H1 (cell line): ENCODE measurements at regions not wholly inside any gene's neighbourhood (a gene's known extent, or its start where the extent isn't known, plus 50 kb on each side); places are given as distances from the start of the nearest gene placed in this dataset.

Source experiments
- CTCF ChIA-PET: fragments of 300-600 bp; sonication (Branson Sonifier 250); formaldehyde crosslinking; loops from one replicate; lab custom pipeline; 2021; ENCODE audit not compliant: partially characterized antibody; lab: Charles Lee
- POLR2A ChIA-PET: fragments of 300-600 bp; sonication (Branson Sonifier 250); formaldehyde crosslinking; loops from one replicate; lab custom pipeline; 2021; ENCODE audit warnings: inconsistent platforms; ENCODE audit not compliant: partially characterized antibody; lab: Charles Lee
- DNase-seq, 2 experiments: peaks; one replicate each; pipeline versions ENCODE4 v3.0.0 to v3.0.0-alpha.2; 2010 to 2022; ENCODE audit warnings: low spot score in 2 of 2, low read depth in 1 of 2, mixed read lengths in 1 of 2
- FAIRE-seq: peaks from 2 replicates; lab custom pipeline; 2011; peaks lifted over from hg19 to GRCh38; lab: Jason Lieb, UNC
- H2AFZ ChIP-seq: 2 replicates; pipeline ENCODE4 v1.8.1; 2012; ENCODE audit warnings: low read length, inconsistent platforms
- H2AK5ac ChIP-seq: 2 replicates; pipeline ENCODE4 v1.6.1; 2013; ENCODE audit warnings: low read depth, low read length
- H2BK120ac ChIP-seq: replicated peaks from 2 replicates; pipeline ENCODE3; 2013; ENCODE audit warnings: low read depth, low read length, inconsistent platforms
- H2BK12ac ChIP-seq: 2 replicates; pipeline ENCODE4 v1.6.1; 2013; ENCODE audit warnings: low read depth, low read length
- H2BK15ac ChIP-seq: 2 replicates; pipeline ENCODE4 v1.6.1; 2013; ENCODE audit warnings: low read length
- H2BK20ac ChIP-seq: 2 replicates; pipeline ENCODE4 v1.6.1; 2013; ENCODE audit warnings: low read length
- H2BK5ac ChIP-seq: 2 replicates; pipeline ENCODE4 v1.6.1; 2013; ENCODE audit warnings: low read depth, low read length
- H3K14ac ChIP-seq: 2 replicates; pipeline ENCODE4 v1.6.1; 2013; ENCODE audit warnings: inconsistent platforms; ENCODE audit not compliant: insufficient read length
- H3K18ac ChIP-seq: 2 replicates; pipeline ENCODE4 v1.6.1; 2013; ENCODE audit warnings: low read length; ENCODE audit errors: extremely low read depth
- H3K23ac ChIP-seq: 2 replicates; pipeline ENCODE4 v1.6.1; 2013; ENCODE audit warnings: inconsistent platforms; ENCODE audit not compliant: insufficient read length
- H3K23me2 ChIP-seq: 2 replicates; pipeline ENCODE4 v1.6.1; 2013; ENCODE audit warnings: low read depth, low read length
- H3K27ac ChIP-seq: 2 replicates; pipeline ENCODE4 v1.6.1; 2011; ENCODE audit warnings: low read depth, low read length, inconsistent platforms
- H3K27me3 ChIP-seq, 4 experiments: replicated peaks in 1 of 4; 1 replicate in 1 of 4; 2 replicates in 3 of 4; pipeline versions ENCODE4 v1.6.1 to v1.8.1; 2011 to 2013; ENCODE audit warnings: low read length in 3 of 4, mild to moderate bottlenecking in 3 of 4, inconsistent platforms in 2 of 4, mixed read lengths in 2 of 4, moderate library complexity in 1 of 4; ENCODE audit not compliant: control insufficient read depth in 3 of 4, insufficient read depth in 3 of 4; ENCODE audit errors: extremely low read depth in 1 of 4
- H3K36me3 ChIP-seq, 4 experiments: 2 replicates each; pipeline versions ENCODE4 v1.6.1 to v1.8.1; 2011 to 2013; ENCODE audit warnings: mild to moderate bottlenecking in 4 of 4, low read length in 3 of 4, moderate library complexity in 2 of 4, control low read depth in 1 of 4, inconsistent platforms in 1 of 4; ENCODE audit not compliant: insufficient read depth in 4 of 4, control insufficient read depth in 2 of 4
- H3K4ac ChIP-seq: replicated peaks from 2 replicates; pipeline ENCODE3; 2013; ENCODE audit warnings: low read length, low read depth, mixed read lengths, inconsistent platforms; ENCODE audit not compliant: insufficient read length
- H3K4me1 ChIP-seq, 4 experiments: replicated peaks in 1 of 4; 1 replicate in 1 of 4; 2 replicates in 3 of 4; pipeline versions ENCODE4 v1.6.1 to v1.8.1; 2011 to 2013; ENCODE audit warnings: low read length in 3 of 4, inconsistent platforms in 2 of 4, mixed read lengths in 1 of 4; ENCODE audit not compliant: insufficient read depth in 4 of 4, control insufficient read depth in 3 of 4
- H3K4me2 ChIP-seq, 2 experiments: 2 replicates each; pipeline versions ENCODE4 v1.6.1 to v1.8.1; 2011 to 2013; ENCODE audit warnings: low read depth in 2 of 2, low read length in 2 of 2, control low read depth in 1 of 2, inconsistent platforms in 1 of 2, mild to moderate bottlenecking in 1 of 2; ENCODE audit not compliant: insufficient read depth in 1 of 2
- H3K4me3 ChIP-seq, 4 experiments: fragments of 200-600, 300-600 bp in 1 of 4; sonication (generic), shearing (Covaris generic), sonication (Bioruptor Twin) in 1 of 4; 2 replicates each; pipeline versions ENCODE4 v1.5.1 to v1.8.1; 2011 to 2016; ENCODE audit warnings: low read length in 4 of 4, low read depth in 3 of 4, control low read depth in 2 of 4, inconsistent platforms in 2 of 4, mild to moderate bottlenecking in 2 of 4, mixed read lengths in 1 of 4, moderate library complexity in 1 of 4; ENCODE audit not compliant: insufficient read depth in 2 of 4; ENCODE audit errors: extremely low read depth in 1 of 4
- H3K56ac ChIP-seq: replicated peaks from 2 replicates; pipeline ENCODE3; 2013; ENCODE audit warnings: low read depth, mild to moderate bottlenecking, mixed read lengths, low read length, inconsistent platforms; ENCODE audit not compliant: insufficient read length
- H3K79me1 ChIP-seq: 2 replicates; pipeline ENCODE4 v1.6.1; 2013; ENCODE audit warnings: low read depth, low read length, control low read depth
- H3K79me2 ChIP-seq, 2 experiments: 2 replicates each; pipeline versions ENCODE4 v1.6.1 to v1.8.1; 2012 to 2013; ENCODE audit warnings: low read length in 2 of 2, mild to moderate bottlenecking in 2 of 2, inconsistent platforms in 1 of 2; ENCODE audit not compliant: insufficient read depth in 2 of 2, control insufficient read depth in 1 of 2
- H3K9ac ChIP-seq, 4 experiments: replicated peaks in 1 of 4; 1 replicate in 1 of 4; 2 replicates in 3 of 4; pipeline versions ENCODE4 v1.6.1 to v1.8.1; 2011 to 2013; ENCODE audit warnings: low read depth in 3 of 4, low read length in 3 of 4, control low read depth in 2 of 4, mild to moderate bottlenecking in 2 of 4, moderate library complexity in 2 of 4, inconsistent platforms in 1 of 4; ENCODE audit errors: extremely low read depth in 1 of 4
- H3K9me3 ChIP-seq, 2 experiments: 2 replicates each; pipeline versions ENCODE4 v1.6.1 to v1.8.1; 2012 to 2013; ENCODE audit warnings: mild to moderate bottlenecking in 2 of 2, moderate library complexity in 2 of 2, control low read depth in 1 of 2, inconsistent platforms in 1 of 2, low read depth in 1 of 2, low read length in 1 of 2, mixed read lengths in 1 of 2; ENCODE audit not compliant: insufficient read depth in 2 of 2
- H4K20me1 ChIP-seq, 2 experiments: replicated peaks in 1 of 2; 2 replicates each; pipeline versions ENCODE3 to v1.8.1; 2011 to 2013; ENCODE audit warnings: inconsistent platforms in 2 of 2, low read length in 2 of 2, mild to moderate bottlenecking in 1 of 2; ENCODE audit not compliant: insufficient read depth in 2 of 2, control insufficient read depth in 1 of 2
- H4K5ac ChIP-seq: 2 replicates; pipeline ENCODE4 v1.6.1; 2013; ENCODE audit warnings: low read length, low read depth, mixed read lengths, inconsistent platforms; ENCODE audit not compliant: insufficient read length
- H4K8ac ChIP-seq: 2 replicates; pipeline ENCODE4 v1.8.0; 2013; ENCODE audit warnings: mild to moderate bottlenecking, moderate library complexity, low read length, inconsistent platforms; ENCODE audit not compliant: insufficient read depth; ENCODE audit errors: extremely low read depth
- H4K91ac ChIP-seq: replicated peaks from 2 replicates; pipeline ENCODE3; 2013; ENCODE audit warnings: low read length, mixed read lengths, inconsistent platforms; ENCODE audit not compliant: insufficient read length
- CBX8 ChIP-seq: fragments of 300-800, 300-1000 bp; sonication (generic); IDR thresholded peaks from 2 replicates; pipeline ENCODE4 v1.7.1; 2016; ENCODE audit warnings: low read depth, low read length, borderline replicate concordance
- WGBS, 2 experiments: shearing (Covaris generic) in 1 of 2; methylation state at CpG; one replicate each; pipeline versions ENCODE4 v1.1.6 to v1.1.7; 2013 to 2015; ENCODE audit warnings: low lambda C conversion rate in 2 of 2, mixed read lengths in 2 of 2, inconsistent platforms in 1 of 2, low coverage in 1 of 2, missing lambda C conversion rate in 1 of 2; ENCODE audit not compliant: insufficient replicate concordance in 2 of 2, insufficient coverage in 1 of 2, insufficient read length in 1 of 2; ENCODE audit errors: extremely low coverage in 1 of 2, missing lambda C conversion rate in 1 of 2; 5-methylcytosine and 5-hydroxymethylcytosine counted together

- no peaks in the 10 kb centered on the region for H4K20me1 ChIP-seq
- H3K27ac ChIP-seq: no peak overlapping the region
- H2AFZ ChIP-seq: no peak overlapping the region
- H3K56ac ChIP-seq: no peak overlapping the region
- DNase-seq (no peak), FAIRE-seq (no peak)
- 92% methylated on average over 1 of the region's 1 CpG; no CpG with 5 or more reads in 1 of the 2 experiments for WGBS, 2 experiments
- no peak overlapping the region for H3K4me3 ChIP-seq
- no peaks in the 10 kb centered on the region for H3K36me3 ChIP-seq
- no peaks in the 10 kb centered on the region for H3K27me3 ChIP-seq
- H3K18ac ChIP-seq: no peak overlapping the region
- H3K4me1 ChIP-seq: no peaks in the 10 kb centered on the region
- no peak overlapping the region for H4K5ac ChIP-seq
- H4K8ac ChIP-seq: no peak overlapping the region
- H3K4me2 ChIP-seq: no peak overlapping the region
- no peak overlapping the region for H3K4ac ChIP-seq
- H3K9me3 ChIP-seq: no peaks in the 10 kb centered on the region
- H2BK15ac ChIP-seq: no peak overlapping the region
- no peak overlapping the region for H2BK12ac ChIP-seq
- H2BK120ac ChIP-seq: no peak overlapping the region
- H3K23ac ChIP-seq: no peak overlapping the region
- ChIA-PET CTCF (interaction anchor here (1.2 to 2.3 kb wide), 4 partner anchors 16 to 35 kb away, joined by 3 to 12 read pairs (median 3); no protein-coding TSS in a partner anchor), POLR2A (no interaction called here)
- no peak for TF ChIP-seq CBX8
- H2BK20ac ChIP-seq: no peak overlapping the region
- no peak overlapping the region for H3K14ac ChIP-seq
- H2BK5ac ChIP-seq: no peak overlapping the region
- H3K79me1 ChIP-seq: no peaks in the 10 kb centered on the region
- H3K23me2 ChIP-seq: no peaks in the 10 kb centered on the region
- H4K91ac ChIP-seq: no peak overlapping the region
- no peak overlapping the region for H2AK5ac ChIP-seq
- H3K79me2 ChIP-seq: no peaks in the 10 kb centered on the region
- H3K9ac ChIP-seq: no peak overlapping the region
These were observed 178.8 kb upstream of the VASH1 start for GRCh38 chr14:76582447-76582846.
